Activated T-helper 1 cell treated with anti-CD3 and anti-CD28 coated beads, Interleukin-12 subunit alpha, Interleukin-12 subunit beta, Interleukin-2, Interleukin-4 antibody, amounts not matched to agents 30 ng/mL and 10 ng/mL and 1 ng/mL, durations not matched to agents 14 hours and 24 hours and 36 hours (primary cell): ENCODE measurements at regions not wholly inside any gene's neighbourhood (a gene's known extent, or its start where the extent isn't known, plus 50 kb on each side); places are given as distances from the start of the nearest gene placed in this dataset.
"Not testable (repeated sequence)": the region's sequence is repeated elsewhere in the genome, so short reads cannot be mapped to it uniquely, and the experiment has no call there.

ENCODE experiments used
- DNase-seq: peaks from one replicate; pipeline ENCODE4 v3.0.0; 2021; ENCODE audit warnings: low spot score
- H3K27ac Mint-ChIP-seq: one replicate; pipeline ENCODE4 v1.8.0; 2021; ENCODE audit warnings: mild to moderate bottlenecking, mixed read lengths
- H3K27me3 Mint-ChIP-seq: one replicate; pipeline ENCODE4 v1.8.0; 2022; ENCODE audit warnings: mild to moderate bottlenecking, moderate library complexity, mixed read lengths; ENCODE audit not compliant: insufficient read depth
- H3K36me3 Mint-ChIP-seq: one replicate; pipeline ENCODE4 v1.8.0; 2021; ENCODE audit warnings: low read depth, mixed read lengths
- H3K4me1 Mint-ChIP-seq: one replicate; pipeline ENCODE4 v1.8.0; 2021; ENCODE audit warnings: low read depth, mixed read lengths
- H3K4me3 Mint-ChIP-seq: one replicate; pipeline ENCODE4 v1.8.0; 2021; ENCODE audit warnings: mild to moderate bottlenecking, moderate library complexity, mixed read lengths
- H3K9me3 Mint-ChIP-seq: one replicate; pipeline ENCODE4 v1.8.0; 2021; ENCODE audit warnings: mixed read lengths
- intact Hi-C: fragments of 100-400 bp; cut with micrococcal nuclease; formaldehyde crosslinking; loops from one replicate; pipeline ENCODE4 v1.15.1; 2024

DNA sequence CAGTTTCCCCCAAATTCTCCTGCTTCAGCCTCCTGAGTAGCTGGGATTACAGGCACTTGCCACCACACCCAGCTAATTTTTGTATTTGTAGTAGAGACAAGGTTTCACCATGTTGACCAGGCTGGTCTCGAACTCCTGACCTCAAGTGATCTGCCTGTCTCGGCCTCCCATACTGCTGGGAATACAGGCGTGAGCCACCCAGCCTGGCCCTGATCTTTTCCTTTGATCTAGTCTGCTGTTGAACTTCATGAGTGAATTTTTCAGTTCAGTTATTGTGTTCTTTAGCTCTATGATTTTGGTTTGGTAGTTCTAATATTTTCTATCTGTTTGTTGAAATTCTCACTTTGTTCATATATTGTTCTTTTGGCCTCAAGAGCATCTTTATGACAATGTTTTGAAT, 83.4 kb upstream of the RAP2C start:
- H3K27ac Mint-ChIP-seq, intact Hi-C loops, DNase-seq, H3K9me3 Mint-ChIP-seq, H3K36me3 Mint-ChIP-seq, H3K4me3 Mint-ChIP-seq, H3K27me3 Mint-ChIP-seq, H3K4me1 Mint-ChIP-seq: not testable (repeated sequence)

- H3K9me3 Mint-ChIP-seq = no peaks in the 10 kb centered on the region
- no peak overlapping the region for H3K4me3 Mint-ChIP-seq
- H3K27me3 Mint-ChIP-seq = no peaks in the 10 kb centered on the region
- no peaks in the 10 kb centered on the region for H3K4me1 Mint-ChIP-seq
- DNase-seq = no peak
- H3K27ac Mint-ChIP-seq = no peak overlapping the region
- H3K36me3 Mint-ChIP-seq = no peaks in the 10 kb centered on the region
- intact Hi-C loops = loop anchor here (10.0 kb wide), 1 partner anchor 200 kb away; no protein-coding TSS in a partner anchor
These were observed 75.7 kb upstream of the RAP2C start for GRCh38 chrX:132294776-132295495.

- no peaks in the 10 kb centered on the region for H3K36me3 Mint-ChIP-seq
- H3K9me3 Mint-ChIP-seq = no peaks in the 10 kb centered on the region
- no peak for DNase-seq
- intact Hi-C loops = loop anchor here (10.0 kb wide), 1 partner anchor 201 kb away; no protein-coding TSS in a partner anchor
- H3K27me3 Mint-ChIP-seq = no peaks in the 10 kb centered on the region
- H3K4me3 Mint-ChIP-seq = no peak overlapping the region
- H3K4me1 Mint-ChIP-seq = no peaks in the 10 kb centered on the region
- no peak overlapping the region for H3K27ac Mint-ChIP-seq
These were observed 74.9 kb upstream of the RAP2C start for GRCh38 chrX:132294192-132294591.

DNA sequence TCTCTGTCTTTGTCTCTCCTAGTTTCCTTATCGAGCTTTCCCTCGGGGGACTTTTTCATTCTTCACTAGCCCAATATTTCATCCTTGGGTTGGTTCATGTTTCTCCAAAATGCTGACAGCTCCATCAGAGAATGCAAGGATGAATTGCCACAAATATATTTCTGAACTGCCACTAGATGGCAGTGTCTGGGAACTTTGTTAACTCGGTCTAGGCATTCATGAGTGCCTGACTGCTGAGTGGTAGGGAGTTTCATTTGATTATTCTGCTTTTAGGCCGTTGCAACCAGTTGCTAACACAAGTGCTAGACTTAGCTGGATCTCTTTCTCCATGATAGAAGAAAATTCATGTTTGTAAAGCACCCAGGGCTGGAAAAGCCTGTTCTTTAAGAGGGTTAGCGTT, 73.5 kb upstream of the RAP2C start:
- Mint-ChIP-seq H3K36me3 (no peaks in the 10 kb centered on the region), H3K27me3 (no peaks in the 10 kb centered on the region), H3K9me3 (no peaks in the 10 kb centered on the region), H3K4me3 (no peak overlapping the region), H3K4me1 (no peaks in the 10 kb centered on the region), H3K27ac (no peak overlapping the region)
- intact Hi-C loops = loop anchor here (1.0 to 10.0 kb wide), 3 partner anchors 202 to 339 kb away; no protein-coding TSS in a partner anchor
- peak; percentile 0 for DNase-seq

- Mint-ChIP-seq H3K9me3 (no peaks in the 10 kb centered on the region), H3K4me3 (no peak overlapping the region), H3K27me3 (no peaks in the 10 kb centered on the region), H3K27ac (no peak overlapping the region), H3K4me1 (no peaks in the 10 kb centered on the region), H3K36me3 (no peaks in the 10 kb centered on the region)
- intact Hi-C loops = no loop called here
- DNase-seq = no peak
These were observed 58.8 kb upstream of the RAP2C start for GRCh38 chrX:132277953-132278614.

GRCh38 chrX:132272826-132273225, 53.6 kb upstream of the RAP2C start:
- intact Hi-C loops = no loop called here
- no peaks in the 10 kb centered on the region for H3K4me1 Mint-ChIP-seq
- no peak overlapping the region for H3K4me3 Mint-ChIP-seq
- DNase-seq = no peak
- no peaks in the 10 kb centered on the region for H3K9me3 Mint-ChIP-seq
- H3K27me3 Mint-ChIP-seq = no peaks in the 10 kb centered on the region
- no peak overlapping the region for H3K27ac Mint-ChIP-seq
- H3K36me3 Mint-ChIP-seq = no peaks in the 10 kb centered on the region

DNA sequence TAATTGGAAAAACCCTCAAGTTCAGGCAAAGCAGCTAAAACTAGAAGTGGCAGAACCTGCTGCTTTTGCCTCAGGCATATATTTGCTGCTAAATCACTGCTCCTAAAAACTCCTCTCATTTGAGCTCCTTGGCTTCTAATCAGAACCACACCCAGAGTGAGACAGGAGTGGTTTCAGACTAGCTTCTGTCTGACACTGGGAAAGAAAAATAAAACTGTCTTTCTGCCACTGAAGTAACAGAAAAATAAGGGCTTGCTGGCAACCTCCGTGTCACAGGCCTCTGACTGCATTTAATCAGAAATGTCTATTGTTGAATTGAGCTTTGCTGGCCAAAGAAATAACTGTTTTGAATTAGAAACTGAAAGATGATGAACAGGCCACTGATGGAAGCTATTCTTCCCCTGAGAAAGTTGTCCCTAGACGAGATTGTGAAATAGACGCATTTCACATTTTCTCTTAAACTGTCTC, 52.1 kb upstream of the RAP2C start:
- Mint-ChIP-seq H3K4me1 (peaks cover 8% of the 10 kb centered on the region), H3K36me3 (no peaks in the 10 kb centered on the region), H3K27ac (no peak overlapping the region), H3K4me3 (no peak overlapping the region), H3K9me3 (no peaks in the 10 kb centered on the region), H3K27me3 (no peaks in the 10 kb centered on the region)
- intact Hi-C loops = no loop called here
- no peak for DNase-seq

- Mint-ChIP-seq H3K27me3 (no peaks in the 10 kb centered on the region), H3K36me3 (no peaks in the 10 kb centered on the region), H3K27ac (no peak overlapping the region), H3K4me3 (no peak overlapping the region), H3K9me3 (no peaks in the 10 kb centered on the region), H3K4me1 (peaks cover 8% of the 10 kb centered on the region)
- intact Hi-C loops = no loop called here
- no peak for DNase-seq
These were observed 51.5 kb upstream of the RAP2C start for GRCh38 chrX:132270699-132271098.

DNA sequence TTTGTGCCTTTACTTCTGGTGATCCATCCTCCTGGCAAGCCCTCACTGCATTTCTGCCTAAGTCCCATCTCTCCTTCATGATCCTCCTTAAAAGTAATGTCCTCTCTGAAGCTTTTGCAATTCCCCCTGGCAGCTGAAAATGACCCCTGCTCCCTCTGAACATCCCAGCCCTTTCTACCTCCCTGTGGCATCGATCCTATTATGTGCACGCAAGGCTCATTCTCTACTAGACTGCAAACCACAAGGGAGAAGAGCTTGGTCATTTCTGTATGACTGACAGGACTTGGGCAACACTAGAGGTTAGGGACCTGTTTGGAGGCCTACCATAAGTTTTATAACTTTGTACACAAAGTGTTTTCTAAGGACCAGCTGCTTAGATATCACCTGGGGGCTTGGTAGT, 50.8 kb upstream of the RAP2C start:
- peaks cover 8% of the 10 kb centered on the region for H3K4me1 Mint-ChIP-seq
- intact Hi-C loops = no loop called here
- H3K36me3 Mint-ChIP-seq = no peaks in the 10 kb centered on the region
- no peak overlapping the region for H3K27ac Mint-ChIP-seq
- no peaks in the 10 kb centered on the region for H3K9me3 Mint-ChIP-seq
- no peak overlapping the region for H3K4me3 Mint-ChIP-seq
- H3K27me3 Mint-ChIP-seq = no peaks in the 10 kb centered on the region
- DNase-seq = no peak
